ENCODE measurements at regions not wholly inside any gene's neighbourhood (a gene's known extent, or its start where the extent isn't known, plus 50 kb on each side); places are given as distances from the start of the nearest gene placed in this dataset.

DNA sequence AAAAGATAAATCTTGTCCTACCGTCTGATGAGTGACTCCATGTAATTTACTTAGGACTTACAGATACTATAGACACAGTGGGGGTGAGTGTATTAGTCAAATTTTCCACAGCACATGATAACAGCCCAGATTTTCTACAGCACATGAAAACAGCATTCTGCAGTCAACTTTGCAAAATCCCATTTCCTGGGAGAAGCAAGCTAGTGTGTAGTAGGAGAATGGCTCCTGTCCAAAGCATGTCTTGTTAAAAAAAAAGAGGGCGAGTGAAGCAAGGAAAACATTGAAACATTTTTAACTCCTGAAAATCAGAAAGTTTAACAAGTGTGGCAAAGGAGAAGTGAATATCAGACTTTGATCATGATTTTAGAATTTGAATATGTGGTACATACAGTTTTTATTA lies 817.8 kb upstream of the FAM98A start:
- TF ChIP-seq, protein P1, sequence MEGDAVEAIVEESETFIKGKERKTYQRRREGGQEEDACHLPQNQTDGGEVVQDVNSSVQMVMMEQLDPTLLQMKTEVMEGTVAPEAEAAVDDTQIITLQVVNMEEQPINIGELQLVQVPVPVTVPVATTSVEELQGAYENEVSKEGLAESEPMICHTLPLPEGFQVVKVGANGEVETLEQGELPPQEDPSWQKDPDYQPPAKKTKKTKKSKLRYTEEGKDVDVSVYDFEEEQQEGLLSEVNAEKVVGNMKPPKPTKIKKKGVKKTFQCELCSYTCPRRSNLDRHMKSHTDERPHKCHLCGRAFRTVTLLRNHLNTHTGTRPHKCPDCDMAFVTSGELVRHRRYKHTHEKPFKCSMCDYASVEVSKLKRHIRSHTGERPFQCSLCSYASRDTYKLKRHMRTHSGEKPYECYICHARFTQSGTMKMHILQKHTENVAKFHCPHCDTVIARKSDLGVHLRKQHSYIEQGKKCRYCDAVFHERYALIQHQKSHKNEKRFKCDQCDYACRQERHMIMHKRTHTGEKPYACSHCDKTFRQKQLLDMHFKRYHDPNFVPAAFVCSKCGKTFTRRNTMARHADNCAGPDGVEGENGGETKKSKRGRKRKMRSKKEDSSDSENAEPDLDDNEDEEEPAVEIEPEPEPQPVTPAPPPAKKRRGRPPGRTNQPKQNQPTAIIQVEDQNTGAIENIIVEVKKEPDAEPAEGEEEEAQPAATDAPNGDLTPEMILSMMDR (IDR thresholded peaks at IDR 0.05; ENCODE audit: borderline replicate concordance, extremely low read depth, insufficient read depth), result no peak
- no peak for FAIRE-seq
- no peaks in the 10 kb centered on the region for H3K27me3 ChIP-seq (ENCODE audit: control insufficient read depth, insufficient read depth, low read length)
- H3K9ac ChIP-seq (ENCODE audit: low read length in 3 of 3), result no peak overlapping the region
- no peaks in the 10 kb centered on the region for H3K4me1 ChIP-seq (ENCODE audit: control insufficient read depth in 2 of 3, insufficient read depth in 2 of 3, low read depth in 1 of 3, low read length in 3 of 3)
- no peak overlapping the region for H3K27ac ChIP-seq (ENCODE audit: low read depth in 2 of 2, low read length in 2 of 2)
- H3K36me3 ChIP-seq (ENCODE audit: control insufficient read depth in 2 of 3, insufficient read depth in 3 of 3, low read length in 3 of 3), result no peaks in the 10 kb centered on the region
- no peaks in the 10 kb centered on the region for H3K9me3 ChIP-seq (ENCODE audit: control insufficient read depth in 2 of 3, insufficient read depth in 1 of 3, low read length in 3 of 3)
- intact Hi-C loops (cut with DNase I), result no loop called here
- DNase-seq, result no peak
- no peak overlapping the region for H3K4me3 ChIP-seq (ENCODE audit: low read length in 3 of 3)

DNA sequence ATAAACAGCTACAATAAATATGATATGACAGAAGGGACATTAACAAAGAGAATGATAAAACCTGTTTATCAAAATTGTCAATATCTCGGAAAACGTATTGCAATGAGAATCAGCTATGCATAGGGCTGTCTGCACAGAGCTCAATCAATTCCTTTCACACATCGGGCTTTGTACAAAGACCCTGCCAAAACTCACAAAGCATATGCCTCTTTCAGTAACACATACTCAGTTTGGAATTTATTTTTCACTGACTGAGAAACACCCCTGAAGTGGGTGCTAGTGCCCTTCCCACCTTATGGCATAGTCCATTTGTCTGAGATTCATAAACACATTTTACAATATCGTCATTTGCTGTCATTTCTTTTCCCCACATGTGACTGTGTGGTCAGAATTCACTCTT lies 815.8 kb upstream of the FAM98A start:
- no peak overlapping the region for H3K4me3 ChIP-seq (ENCODE audit: low read length in 3 of 3)
- intact Hi-C loops (cut with DNase I), result no loop called here
- no peaks in the 10 kb centered on the region for H3K4me1 ChIP-seq (ENCODE audit: control insufficient read depth in 2 of 3, insufficient read depth in 2 of 3, low read depth in 1 of 3, low read length in 3 of 3)
- no peaks in the 10 kb centered on the region for H3K27me3 ChIP-seq (ENCODE audit: control insufficient read depth, insufficient read depth, low read length)
- FAIRE-seq (no peak), DNase-seq (no peak)
- no peak overlapping the region for H3K27ac ChIP-seq (ENCODE audit: low read depth in 2 of 2, low read length in 2 of 2)
- TF ChIP-seq, protein P1 (IDR thresholded peaks at IDR 0.05; ENCODE audit: borderline replicate concordance, extremely low read depth, insufficient read depth), result no peak
- no peaks in the 10 kb centered on the region for H3K36me3 ChIP-seq (ENCODE audit: control insufficient read depth in 2 of 3, insufficient read depth in 3 of 3, low read length in 3 of 3)
- no peaks in the 10 kb centered on the region for H3K9me3 ChIP-seq (ENCODE audit: control insufficient read depth in 2 of 3, insufficient read depth in 1 of 3, low read length in 3 of 3)
- no peak overlapping the region for H3K9ac ChIP-seq (ENCODE audit: low read length in 3 of 3)

DNA sequence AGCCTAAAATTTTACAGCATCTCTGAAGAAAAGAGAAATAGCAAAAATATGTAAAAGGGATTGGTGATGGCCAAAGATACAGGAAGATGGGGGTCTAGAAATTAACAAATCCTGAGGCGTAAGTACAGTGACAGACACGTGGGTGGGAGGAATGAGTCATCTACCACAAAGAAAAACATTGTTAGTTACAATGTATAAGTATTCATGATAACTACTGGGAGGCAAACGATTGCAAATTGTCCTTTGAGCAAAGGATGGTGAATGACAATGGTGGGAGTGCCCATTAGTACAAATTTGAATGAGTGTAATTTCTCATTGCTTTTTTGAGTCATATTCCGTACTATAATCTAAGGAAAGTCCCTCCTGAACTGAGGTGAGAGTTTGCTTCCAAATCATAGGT lies 809.0 kb upstream of the FAM98A start:
- TF ChIP-seq, protein P1 (IDR thresholded peaks at IDR 0.05; ENCODE audit: borderline replicate concordance, extremely low read depth, insufficient read depth), result no peak
- no peaks in the 10 kb centered on the region for H3K36me3 ChIP-seq (ENCODE audit: control insufficient read depth in 2 of 3, insufficient read depth in 3 of 3, low read length in 3 of 3)
- FAIRE-seq (no peak), DNase-seq (no peak)
- H3K9me3 ChIP-seq (ENCODE audit: control insufficient read depth in 2 of 3, insufficient read depth in 1 of 3, low read length in 3 of 3), result no peaks in the 10 kb centered on the region
- no peaks in the 10 kb centered on the region for H3K4me1 ChIP-seq (ENCODE audit: control insufficient read depth in 2 of 3, insufficient read depth in 2 of 3, low read depth in 1 of 3, low read length in 3 of 3)
- intact Hi-C loops (cut with DNase I), result no loop called here
- no peak overlapping the region for H3K9ac ChIP-seq (ENCODE audit: low read length in 3 of 3)
- H3K27me3 ChIP-seq (ENCODE audit: control insufficient read depth, insufficient read depth, low read length), result no peaks in the 10 kb centered on the region
- no peak overlapping the region for H3K27ac ChIP-seq (ENCODE audit: low read depth in 2 of 2, low read length in 2 of 2)
- H3K4me3 ChIP-seq (ENCODE audit: low read length in 3 of 3), result no peak overlapping the region

DNA sequence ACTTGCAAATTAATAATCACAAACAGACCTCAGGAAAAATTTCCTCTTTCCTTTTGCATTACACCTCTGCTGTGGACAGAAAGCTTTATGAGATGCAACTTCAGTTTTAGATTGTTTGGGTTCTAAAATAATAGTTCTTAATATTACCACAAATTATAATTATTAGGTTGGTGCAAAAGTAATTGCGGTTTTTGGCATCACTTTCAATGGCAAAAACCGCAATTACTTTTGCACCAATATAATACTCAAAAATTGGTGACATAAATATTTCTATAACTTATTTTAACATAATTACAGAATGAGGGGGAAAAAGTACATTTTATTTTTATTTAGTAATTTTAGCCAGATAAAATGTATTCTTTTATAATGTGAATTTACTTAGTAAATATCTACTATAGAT lies 804.4 kb upstream of the FAM98A start:
- FAIRE-seq, result peak; percentile 57
- Histone ChIP-seq H3K9ac (ENCODE audit: low read length in 3 of 3) (no peak overlapping the region), H3K9me3 (ENCODE audit: control insufficient read depth in 2 of 3, insufficient read depth in 1 of 3, low read length in 3 of 3) (no peaks in the 10 kb centered on the region), H3K4me1 (ENCODE audit: control insufficient read depth in 2 of 3, insufficient read depth in 2 of 3, low read depth in 1 of 3, low read length in 3 of 3) (no peaks in the 10 kb centered on the region), H3K4me3 (ENCODE audit: low read length in 3 of 3) (no peak overlapping the region), H3K27ac (ENCODE audit: low read depth in 2 of 2, low read length in 2 of 2) (no peak overlapping the region), H3K27me3 (ENCODE audit: control insufficient read depth, insufficient read depth, low read length) (no peaks in the 10 kb centered on the region), H3K36me3 (ENCODE audit: control insufficient read depth in 2 of 3, insufficient read depth in 3 of 3, low read length in 3 of 3) (no peaks in the 10 kb centered on the region)
- TF ChIP-seq, protein P1 (IDR thresholded peaks at IDR 0.05; ENCODE audit: borderline replicate concordance, extremely low read depth, insufficient read depth), result no peak
- DNase-seq, result no peak
- intact Hi-C loops (cut with DNase I), result no loop called here

Measured in kidney (tissue), 13 donors.